AG09319 (cell line): ENCODE measurements at regions not wholly inside any gene's neighbourhood (a gene's known extent, or its start where the extent isn't known, plus 50 kb on each side); places are given as distances from the start of the nearest gene placed in this dataset.
"Not testable (repeated sequence)": the region's sequence is repeated elsewhere in the genome, so short reads cannot be mapped to it uniquely, and the experiment has no call there.

Experiments used
- DNase-seq: peaks from one replicate; pipeline ENCODE4 v3.0.0-alpha.2; 2010; ENCODE audit warnings: low read depth; ENCODE audit errors: extremely low read depth
- TF ChIP-seq, protein P1 (sequence below): IDR thresholded peaks from 2 replicates; pipeline ENCODE4 v1.5.1; 2011; ENCODE audit warnings: low read depth, mild to moderate bottlenecking, inconsistent platforms, low read length, moderate library complexity

DNA sequence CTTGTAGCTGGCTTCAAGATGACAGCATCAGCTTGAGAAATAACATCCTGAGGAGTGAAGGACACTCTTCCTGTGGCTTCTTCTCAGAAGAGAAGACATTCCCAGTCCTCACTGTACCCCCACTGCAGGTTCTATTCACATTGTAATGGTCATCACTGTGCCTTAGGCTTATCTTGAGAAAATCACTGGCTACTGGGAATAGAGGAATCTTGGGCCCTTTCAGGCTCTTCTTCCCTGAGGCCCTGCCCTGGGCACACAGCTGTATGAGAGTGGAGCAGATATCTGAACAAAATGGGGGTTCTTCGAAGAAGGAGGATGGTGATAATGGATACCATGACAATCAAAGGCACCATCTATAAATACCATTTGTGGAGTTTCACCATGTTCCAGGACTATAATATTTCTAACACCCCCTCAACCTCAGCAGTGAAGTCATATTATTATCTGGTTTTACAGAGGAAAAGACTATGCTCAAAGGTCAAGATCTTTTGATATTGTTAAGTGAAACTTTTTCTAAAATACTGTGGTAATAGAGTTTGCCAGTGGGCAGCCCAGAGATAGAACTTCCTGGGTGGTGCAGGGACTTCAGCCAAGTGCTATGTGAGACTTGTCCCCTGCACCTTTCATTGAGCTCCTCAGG, 143.1 kb upstream of the KCNE2 start:
- TF ChIP-seq, protein P1, sequence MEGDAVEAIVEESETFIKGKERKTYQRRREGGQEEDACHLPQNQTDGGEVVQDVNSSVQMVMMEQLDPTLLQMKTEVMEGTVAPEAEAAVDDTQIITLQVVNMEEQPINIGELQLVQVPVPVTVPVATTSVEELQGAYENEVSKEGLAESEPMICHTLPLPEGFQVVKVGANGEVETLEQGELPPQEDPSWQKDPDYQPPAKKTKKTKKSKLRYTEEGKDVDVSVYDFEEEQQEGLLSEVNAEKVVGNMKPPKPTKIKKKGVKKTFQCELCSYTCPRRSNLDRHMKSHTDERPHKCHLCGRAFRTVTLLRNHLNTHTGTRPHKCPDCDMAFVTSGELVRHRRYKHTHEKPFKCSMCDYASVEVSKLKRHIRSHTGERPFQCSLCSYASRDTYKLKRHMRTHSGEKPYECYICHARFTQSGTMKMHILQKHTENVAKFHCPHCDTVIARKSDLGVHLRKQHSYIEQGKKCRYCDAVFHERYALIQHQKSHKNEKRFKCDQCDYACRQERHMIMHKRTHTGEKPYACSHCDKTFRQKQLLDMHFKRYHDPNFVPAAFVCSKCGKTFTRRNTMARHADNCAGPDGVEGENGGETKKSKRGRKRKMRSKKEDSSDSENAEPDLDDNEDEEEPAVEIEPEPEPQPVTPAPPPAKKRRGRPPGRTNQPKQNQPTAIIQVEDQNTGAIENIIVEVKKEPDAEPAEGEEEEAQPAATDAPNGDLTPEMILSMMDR = no peak
- DNase-seq = no peak

DNA sequence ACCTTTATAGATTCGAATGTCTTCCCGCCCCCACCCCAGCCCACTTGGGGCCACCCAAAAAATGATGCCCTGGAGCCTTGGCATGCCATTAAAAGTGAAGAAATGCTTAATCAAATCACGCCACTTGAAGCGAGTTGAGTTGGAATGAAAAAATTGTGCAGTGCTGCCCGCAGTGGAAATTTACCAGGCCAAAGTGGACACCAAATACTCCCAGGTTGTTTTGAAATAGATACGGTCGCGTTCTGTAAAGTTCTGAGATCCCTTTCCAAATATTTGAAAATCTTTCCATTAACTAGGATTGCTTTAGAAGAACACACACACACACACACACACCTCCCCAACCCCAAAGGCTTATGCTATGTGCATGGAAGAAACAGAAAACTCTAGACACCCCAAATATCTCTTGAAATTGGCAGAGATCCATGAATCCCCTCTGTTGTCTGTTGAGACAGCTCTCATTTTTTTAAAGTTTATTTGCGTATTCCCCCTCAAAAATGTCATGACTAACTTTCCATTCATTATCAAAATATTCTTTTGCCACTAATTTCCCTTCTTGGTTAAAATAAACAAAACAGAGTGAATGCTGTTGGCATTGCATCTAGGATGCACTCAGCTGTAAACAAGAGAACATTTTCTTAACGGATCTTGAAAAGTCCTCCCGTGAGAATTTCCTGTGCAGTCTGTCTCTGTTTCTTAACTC, 142.3 kb upstream of the KCNE2 start:
- TF ChIP-seq, protein P1 = no peak
- peak; percentile 39 for DNase-seq

DNA sequence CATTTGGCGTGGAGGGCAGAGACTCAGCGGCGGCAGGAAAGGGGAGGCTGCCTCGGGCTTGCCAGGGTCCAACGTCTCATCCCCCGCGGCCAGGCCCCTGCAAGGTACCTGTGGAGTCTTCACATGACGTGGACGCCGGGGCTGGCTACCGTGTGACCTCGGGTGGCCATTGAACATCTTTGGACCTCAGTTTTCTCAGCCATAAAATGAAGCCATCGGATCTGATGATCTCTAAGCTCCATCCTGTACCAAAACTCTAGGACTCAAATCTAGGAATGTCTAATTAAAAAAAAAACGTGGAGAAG, 141.8 kb upstream of the KCNE2 start:
- no peak for DNase-seq
- TF ChIP-seq, protein P1 = no peak

DNA sequence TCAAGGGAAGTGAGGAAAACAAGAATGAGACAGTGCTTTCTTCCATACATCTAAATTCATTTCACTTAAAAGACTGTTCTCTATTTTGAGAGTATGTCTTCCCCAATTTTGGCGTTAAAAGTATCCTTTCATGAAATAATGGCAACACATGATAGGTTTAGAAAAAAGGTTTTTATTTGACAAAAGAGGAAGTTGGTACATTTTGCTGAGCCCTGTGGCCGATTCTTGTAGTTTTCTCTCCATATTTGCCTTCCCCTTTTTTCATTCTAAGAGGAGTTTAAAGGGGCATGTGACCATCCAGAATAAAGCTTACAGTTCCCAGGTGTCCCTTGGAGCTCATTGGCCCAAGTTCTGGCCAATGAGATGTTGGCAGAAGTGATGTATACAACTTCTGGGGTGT, 140.4 kb upstream of the KCNE2 start:
- TF ChIP-seq, protein P1 = no peak
- no peak for DNase-seq

DNA sequence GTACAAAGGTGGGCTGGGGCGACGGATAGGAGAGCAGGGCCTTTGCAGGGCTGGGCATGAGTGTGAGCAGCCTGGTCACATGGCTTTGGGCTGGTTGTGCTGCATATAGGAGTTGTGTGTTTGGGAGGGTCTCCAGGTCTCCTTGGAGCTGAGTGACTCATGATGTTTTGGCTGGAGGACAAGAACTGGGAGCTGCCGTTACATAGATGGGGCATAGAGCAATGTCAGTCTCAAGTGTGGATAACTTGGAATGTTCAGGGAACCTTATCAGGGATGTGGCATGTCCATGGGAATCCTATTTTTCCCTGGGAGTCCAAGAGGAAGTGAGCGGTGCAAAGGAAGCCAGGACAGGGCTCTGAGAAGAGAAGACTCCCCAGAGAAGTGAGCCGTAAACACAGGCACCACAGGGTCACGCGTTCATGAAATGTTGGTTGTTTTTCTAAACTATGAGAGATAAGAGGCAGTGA, 136.4 kb upstream of the KCNE2 start:
- TF ChIP-seq, protein P1 = no peak
- DNase-seq = no peak

DNA sequence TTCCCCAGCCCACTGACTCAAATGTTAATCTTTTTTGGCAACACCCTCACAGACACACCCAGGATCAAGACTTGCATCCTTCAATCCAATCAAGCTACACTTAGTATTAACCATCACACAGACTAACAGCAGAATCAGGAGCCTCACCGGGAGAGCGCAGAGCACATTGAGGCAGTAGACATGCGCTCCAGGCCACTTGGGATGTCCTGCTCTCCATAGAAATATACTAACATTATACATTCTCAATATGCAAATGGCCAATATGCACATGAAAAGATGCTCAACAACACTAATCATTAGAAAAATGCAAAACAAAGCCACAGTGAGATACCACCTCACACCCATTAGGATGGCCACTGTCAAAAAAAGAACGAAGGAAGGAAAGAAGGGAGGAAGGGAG, 135.0 kb upstream of the KCNE2 start:
- TF ChIP-seq, protein P1 = no peak
- no peak for DNase-seq

DNA sequence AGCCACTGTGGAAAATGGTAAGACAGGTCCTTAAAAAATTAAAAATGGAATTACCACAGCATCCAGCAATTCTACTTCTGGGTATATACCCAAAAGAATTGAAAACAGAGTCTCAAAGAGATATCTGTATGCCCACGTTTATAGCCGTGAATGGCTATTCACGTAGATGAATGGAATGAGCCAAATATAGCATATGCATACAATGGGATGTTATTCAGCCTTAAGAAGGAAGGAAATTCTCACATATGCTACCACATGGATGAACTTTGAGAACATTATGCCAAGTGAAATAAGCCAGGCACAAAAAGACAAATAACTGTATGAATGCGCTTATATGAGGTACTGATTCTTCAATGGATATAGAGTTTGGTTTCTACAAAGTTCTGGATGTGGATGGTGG, 134.5 kb upstream of the KCNE2 start:
- no peak for DNase-seq
- TF ChIP-seq, protein P1 = no peak

DNA sequence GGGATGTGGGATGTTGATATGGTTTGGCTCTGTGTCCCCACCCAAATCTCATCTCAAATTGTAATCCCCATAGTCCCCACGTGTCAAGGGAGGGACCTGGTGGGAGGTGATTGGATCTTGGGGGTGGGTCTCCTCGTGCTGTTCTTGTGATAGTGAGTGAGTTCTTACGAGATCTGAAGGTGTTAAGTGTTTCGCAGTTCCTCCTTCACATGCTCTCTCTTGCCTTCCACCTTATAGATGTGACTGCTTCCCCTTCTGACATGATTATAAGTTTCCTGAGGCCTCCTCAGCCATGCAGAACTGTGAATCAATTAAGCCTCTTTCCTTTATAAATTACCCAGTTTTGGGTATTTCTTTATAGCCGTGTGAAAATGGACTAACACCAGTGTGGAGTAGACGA, 130.1 kb upstream of the KCNE2 start:
- DNase-seq = not testable (repeated sequence)
